HG02973 (cell line): ENCODE measurements at regions not wholly inside any gene's neighbourhood (a gene's known extent, or its start where the extent isn't known, plus 50 kb on each side); places are given as distances from the start of the nearest gene placed in this dataset.

Experiments
- ATAC-seq: cut with Tn5 transposase; IDR thresholded peaks from one replicate; pipeline ENCODE4 v1.9.1; 2021; ENCODE audit warnings: moderate library complexity; ENCODE audit not compliant: unreplicated experiment

DNA sequence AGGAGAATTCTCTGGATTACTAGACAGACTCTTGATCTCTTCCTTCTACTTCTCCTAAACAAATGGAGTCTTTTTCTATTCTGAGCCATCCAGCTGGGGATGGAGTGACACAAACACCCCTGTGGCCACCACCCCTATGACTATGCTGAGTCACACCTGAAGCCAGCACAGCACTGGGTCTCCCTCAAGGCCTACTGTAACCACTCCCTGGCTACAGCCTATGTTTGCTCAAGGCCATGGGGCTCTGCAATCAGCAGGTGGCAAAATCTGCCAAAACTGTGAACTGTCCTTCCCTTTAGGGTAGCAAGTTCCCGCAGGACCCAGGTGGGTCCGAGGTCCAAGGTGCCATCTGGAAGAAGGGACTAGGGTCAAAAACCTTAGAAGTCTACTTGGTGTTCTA lies 132.3 kb downstream of the TINAG start:
- no peak for ATAC-seq

DNA sequence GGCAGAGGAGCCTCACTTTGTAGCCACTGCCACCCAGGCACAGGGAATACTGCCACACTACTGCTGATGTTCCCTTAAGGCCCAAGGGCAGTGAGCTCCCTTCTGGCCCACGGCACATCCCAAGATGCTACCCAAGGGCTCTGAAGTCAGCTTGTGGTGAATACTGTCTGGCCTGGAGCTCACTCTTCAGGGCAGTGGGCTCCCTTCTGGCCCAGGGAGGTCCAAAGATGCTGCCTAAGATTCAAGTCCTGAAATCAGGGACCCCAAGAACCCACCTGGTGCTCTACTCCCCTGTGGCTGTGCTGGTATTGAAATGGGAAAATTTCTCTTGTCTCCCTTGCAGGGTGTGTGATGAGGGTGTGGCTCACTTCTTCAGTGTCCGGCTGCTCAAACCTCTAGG lies 132.8 kb downstream of the TINAG start:
- no peak for ATAC-seq

DNA sequence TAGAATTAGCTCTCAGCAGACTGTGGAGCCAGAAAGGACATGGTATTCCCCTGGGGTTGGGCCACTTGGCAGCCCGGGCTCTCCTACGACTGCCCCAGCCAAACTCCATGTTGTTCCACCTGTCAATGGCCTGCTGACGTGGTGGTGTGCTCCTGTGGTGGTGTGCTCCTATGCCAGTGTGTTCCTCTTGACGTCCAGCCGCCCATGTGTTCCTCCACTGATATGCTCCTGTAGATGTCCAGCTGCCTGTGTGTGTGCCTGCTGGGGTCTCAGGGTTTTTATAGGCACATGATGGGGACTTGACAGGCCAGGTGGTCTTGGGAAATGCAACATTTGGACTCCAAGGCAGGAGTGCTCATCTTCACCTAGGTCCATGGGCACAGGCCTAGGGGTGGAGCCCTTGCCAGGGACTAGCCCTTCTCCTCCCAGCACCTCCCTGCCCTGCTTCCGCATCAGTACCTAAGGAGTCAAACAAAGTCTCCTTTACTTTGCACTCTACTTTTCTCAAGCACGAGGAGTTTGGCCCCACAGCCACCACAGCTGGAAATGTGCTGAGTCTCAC lies 133.5 kb downstream of the TINAG start:
- ATAC-seq, result no peak

DNA sequence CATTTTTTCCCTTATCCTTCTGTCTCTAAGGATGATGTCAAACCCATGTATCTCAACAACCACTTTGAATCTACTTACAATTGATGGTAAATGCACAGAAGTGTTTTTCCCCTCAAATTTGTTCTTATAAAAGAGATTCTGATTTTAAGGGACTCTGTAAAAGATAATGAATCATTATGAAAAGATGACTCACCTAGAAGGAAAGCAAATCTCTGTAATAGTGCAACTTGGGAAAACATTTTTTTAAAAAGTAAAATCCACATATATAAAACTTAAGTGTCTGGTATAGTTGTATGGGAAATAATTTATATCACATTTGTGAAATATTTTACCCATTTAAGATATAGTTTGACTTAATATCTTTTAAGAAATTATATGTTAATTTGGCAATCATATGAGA lies 137.0 kb downstream of the TINAG start:
- no peak for ATAC-seq

DNA sequence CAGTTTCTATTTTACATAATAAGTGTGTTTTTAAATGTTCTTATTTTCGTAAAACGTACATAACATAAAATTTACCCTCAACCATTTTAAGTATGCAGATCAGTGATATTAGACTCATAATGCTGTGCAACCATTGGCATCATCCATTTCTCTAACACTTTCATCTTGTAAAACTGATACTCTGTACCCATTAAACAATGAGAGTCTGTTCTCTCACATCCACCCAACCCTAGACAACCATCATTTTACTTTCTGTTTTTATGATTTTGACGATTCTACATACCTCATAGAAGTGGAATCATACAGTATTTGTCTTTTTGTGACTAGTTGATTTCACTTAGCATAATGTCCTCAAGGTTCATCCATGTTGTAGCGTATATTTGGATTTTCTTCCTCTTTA lies 140.4 kb downstream of the TINAG start:
- no peak for ATAC-seq

DNA sequence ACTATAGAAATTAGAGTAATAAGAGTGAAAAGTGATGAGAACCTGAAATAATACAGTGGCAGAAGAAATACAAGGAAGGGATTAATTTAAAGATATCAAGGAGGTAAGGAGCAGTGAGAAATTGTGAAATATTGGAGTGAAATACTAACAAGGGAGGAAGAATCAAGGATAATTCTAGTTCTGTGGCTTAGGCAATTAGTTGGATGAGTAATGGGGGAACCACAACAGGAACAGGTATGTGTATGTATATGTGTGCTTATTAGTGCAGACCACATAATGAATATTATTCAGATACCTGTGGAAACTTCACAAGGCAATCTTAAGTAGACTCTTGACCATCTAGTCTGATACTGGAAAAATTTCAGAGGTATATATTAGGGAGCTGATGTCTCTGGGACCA lies 143.3 kb downstream of the TINAG start:
- ATAC-seq, result no peak

DNA sequence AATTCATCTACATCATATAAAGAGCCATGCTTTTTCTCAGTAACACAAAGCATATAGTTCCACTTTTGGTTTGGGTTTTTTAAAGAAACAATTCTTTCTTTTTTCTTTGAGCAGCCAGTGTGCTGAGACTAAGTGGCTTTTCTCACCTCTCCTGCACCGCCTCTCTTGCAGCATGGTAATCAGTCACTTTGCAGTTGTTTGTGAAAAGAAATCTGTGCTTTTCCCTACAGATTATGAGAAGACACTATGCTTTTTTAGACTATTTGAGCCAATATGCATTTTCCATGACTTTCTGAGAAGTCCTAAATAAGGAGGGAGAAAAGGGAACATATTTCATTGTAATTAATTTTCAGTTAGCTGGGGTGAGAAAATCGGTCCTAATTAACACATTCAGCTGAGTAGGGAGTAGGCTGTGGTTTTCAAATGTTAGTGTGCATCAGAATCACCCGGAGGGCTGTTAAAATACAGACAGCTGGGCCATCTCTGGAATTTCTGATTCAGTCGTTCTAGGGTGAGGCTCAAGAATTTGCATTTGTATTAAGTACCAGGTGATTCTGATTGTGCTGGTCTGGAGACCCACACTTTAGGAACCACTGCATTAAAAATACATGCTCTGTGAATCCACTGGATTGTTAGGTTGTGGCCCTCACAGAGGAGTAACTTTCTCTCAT lies 155.2 kb downstream of the TINAG start:
- no peak for ATAC-seq

DNA sequence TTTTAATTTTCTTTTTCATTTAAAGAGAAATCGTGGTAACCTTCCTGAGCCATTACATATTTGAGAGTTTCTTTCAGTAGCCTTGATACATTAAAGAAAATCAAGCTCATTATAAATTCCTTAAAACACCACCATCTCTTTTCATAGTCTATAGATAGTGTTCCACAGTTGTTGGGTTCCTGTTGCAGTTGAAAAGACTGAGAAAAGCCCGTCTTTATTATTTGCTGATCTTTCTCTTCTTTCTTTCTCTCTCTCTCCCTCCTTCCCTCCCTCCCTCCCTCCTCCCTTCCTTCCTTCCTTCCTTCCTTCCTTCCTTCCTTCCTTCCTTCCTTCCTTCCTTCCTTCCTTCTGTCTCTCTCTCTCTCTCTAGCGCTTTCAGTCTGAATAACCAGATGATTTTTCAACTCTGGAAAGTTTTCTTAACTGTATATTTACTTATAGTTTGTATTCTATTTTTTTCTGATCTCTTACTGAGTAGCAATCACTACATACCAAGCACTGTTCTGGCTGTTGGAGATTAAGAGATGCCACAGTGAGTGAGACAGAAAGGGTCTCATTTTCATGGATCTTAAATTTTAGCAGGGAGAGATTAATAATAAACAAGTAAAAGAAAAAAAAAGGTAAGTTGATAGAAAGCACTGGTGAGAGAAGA lies 157.5 kb downstream of the TINAG start:
- no peak for ATAC-seq

DNA sequence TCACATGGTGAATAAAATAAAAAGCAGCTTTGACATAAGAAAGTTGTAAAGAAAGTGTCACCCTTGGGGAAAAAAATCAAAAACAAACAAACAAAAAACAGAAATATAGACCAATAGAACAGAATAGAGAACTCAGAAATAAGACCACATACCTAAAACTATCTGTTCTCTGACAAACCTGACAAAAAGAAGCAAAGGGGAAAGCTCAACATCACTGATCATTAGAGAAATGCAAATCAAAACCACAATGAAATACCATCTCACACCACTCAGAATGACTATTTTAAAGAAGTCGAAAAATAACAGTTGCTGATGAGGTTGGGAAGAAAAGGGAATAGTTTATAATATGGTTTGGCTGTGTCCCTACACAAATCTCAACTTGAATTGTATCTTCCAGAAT lies 159.1 kb downstream of the TINAG start:
- ATAC-seq, result no peak

DNA sequence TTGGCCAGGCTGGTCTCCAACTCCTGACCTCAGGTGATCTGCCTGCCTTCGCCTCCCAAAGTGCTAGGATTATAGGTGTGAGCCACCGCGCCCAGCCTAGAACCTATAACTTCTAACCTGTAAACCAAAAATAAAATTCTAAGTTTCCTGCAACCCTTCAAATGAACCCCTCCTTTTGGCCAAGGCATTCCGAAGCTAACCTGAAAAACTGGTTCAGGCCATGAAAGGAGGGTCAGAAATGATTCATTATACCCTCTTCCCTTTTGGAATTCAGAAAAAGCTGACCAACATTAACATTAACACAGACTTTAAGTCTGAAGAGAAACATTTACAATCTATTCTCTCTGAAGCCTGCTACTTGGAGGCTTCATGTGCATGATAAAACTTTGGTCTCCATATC lies 165.1 kb downstream of the TINAG start:
- ATAC-seq, result no peak

DNA sequence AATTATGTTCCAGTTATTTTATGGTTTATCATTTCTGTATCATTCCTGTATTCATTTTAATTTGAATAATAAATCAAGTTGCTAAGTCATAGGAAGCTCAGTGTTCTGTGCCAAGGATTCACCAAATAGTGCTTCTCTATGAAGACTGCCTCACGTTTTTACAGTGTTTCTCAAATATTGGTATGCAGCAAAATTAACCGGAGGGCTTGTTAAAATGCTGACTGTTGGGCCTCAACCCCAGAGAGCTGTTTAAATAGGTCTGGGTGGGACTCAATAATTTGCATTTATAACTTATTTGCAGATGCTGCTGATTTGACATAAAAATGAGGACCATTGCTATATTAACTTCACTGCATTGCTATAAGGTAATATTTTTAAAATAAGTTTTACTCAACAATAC lies 166.7 kb downstream of the TINAG start:
- no peak for ATAC-seq

DNA sequence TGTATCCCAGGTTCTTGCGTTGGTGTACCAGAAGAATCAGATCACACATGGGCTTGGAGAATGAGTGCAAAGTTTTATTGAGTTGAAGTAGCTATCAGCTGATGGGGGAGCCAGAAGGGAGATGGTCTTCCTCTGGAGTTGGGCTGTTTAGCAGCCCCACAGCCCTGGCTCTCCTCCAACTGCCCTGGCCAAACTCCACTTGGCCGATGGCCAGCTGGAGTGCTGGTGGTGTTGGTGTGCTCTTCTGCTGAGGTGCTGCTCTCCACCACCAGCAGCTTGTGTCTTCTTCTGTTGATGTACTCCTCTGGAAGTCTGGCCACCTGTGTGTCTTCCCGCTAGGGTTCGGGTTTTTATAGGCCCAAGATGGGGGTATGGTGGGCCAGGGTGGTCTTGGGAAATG lies 172.8 kb downstream of the TINAG start:
- no peak for ATAC-seq

DNA sequence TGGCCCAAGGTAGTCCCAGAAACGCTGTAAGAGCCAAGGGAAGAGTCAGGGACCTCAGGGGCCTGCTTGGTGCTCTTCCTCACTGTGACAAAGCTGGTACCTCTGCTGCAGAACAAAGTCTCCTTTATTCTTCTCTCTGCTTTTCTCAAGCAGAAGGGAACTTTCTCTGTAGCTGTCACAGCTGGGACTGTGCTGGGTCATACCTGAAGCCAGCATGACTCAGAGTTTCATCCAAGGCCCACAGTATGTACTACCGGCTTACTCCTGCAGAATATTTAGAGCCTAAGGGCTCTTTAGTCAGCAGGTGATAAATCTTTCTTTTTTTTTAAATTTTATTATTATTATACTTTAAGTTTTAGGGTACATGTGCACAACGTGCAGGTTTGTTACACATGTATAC lies 183.2 kb downstream of the TINAG start:
- ATAC-seq, result no peak

DNA sequence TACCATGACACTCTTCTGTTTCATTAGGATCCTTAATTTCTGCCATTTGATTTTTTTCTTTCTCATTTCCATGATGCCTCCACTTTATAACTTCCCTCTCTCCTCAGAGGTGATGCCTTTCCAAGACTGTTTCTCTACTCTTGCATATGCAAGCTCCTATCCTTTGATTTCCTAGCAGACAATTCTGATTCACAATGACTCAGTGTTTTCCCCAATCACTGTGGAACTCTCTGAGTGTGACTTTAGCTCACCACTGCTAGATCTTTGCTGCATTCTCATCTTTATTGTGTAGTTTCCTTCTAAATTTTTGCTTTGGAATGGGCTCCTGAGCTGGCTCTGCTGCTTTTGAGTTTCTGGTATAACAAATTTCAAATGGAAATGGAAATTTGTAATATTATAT lies 184.9 kb downstream of the TINAG start:
- no peak for ATAC-seq

DNA sequence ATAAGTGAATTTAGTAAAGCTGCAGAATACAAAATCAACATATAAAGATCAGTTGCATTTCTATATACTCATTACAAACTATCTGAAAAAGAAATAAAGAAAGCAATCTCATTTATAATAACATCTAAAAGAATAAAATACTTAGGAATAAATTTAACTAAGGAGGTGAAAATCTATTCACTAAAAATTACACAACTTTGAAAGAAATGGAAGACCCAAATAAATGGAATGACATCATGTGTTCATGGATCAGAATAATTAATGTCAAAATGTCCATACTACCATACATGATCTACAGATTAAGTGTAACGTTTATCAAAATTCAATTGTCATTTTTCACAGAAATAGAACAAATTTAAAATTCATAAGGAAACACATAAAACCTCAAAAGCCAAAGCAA lies 194.9 kb downstream of the TINAG start:
- ATAC-seq, result no peak

DNA sequence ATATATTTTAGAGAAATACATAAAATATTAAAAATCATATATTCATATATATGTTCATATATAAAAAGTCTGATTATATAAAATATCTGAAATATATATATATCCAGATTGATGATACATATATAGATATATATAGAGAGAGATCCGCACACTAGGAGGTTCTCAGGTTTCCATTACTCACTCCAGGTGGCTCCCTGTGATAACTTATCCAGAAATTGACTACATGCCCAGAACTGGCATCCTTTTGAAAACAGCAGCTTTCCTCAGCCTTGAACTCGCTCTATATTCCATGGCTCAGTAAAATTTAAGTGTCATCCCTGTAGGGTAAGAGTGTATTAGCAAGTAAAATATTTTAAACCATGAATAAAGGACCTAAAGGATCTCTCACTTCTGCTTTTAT lies 206.8 kb downstream of the TINAG start:
- no peak for ATAC-seq

DNA sequence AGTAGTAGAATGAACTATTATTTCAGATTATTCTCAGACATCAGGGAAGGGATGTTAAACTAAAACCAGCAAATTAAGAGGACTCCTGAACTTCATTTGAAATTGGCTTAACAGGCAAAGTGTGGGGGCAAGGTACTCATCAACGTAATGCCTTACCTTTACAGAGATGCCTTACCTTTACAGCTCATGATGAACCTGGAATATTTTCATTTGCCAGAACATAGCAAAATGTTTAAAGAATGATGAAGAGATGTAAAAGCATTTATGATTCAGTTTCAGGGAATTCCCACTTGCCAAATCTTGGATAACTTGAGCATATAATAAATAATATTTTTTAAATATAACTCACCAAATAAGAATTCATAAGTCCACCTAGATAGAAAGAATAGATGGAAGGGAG lies 207.5 kb downstream of the TINAG start:
- no peak for ATAC-seq

DNA sequence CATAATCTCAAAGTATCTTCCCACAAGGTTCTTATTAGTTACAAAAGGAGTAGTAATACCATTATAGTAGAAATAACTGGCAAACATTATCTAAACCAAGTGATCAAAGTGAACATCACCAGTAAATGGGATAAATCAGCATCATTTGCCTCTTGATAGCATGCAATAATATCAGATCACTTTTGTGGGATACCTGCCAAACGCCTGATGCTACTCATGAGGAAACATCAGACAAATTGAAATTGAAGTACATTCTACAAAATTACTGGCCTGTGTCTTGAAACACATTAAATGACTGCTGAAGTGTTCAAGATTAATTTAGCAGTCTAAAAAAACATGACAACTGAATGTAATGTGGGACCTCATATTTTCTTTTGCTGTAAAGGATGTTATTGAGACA lies 208.1 kb downstream of the TINAG start:
- no peak for ATAC-seq

DNA sequence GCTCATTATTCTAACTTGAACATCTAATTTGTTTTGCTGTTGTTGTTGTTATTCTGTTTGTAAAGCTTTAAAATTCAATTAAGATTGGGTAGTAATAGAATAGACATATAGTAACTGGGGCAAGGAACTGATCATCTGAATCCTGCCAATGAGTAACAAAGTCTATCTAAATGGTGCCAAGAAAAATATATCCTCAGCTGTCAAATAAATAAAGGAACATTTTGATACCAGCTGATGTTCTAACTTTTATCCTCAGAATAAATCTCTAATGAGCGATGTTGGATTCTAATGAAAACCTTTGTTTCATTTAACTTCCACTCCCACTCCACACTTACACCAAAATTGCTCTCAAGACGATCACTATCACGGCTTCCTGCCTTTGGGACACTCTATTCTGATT lies 210.9 kb downstream of the TINAG start:
- ATAC-seq, result no peak

DNA sequence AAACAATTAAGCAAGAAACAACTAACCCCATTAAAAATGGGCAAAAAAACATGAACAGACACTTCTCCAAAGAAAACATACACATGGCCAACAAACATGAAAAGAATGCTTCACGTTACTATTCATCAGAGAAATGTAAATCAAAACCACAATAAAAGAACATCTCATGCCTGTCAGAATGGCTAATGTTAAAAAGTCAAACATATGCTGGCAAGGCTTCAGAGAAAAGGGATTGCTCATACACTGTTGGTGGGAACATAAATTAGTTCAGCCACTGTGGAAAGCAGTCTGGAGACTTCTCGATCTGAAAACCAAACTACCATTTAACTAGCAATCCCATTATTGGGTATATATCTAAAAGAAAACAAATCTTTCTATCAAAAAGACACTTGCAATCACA lies 217.5 kb downstream of the TINAG start:
- ATAC-seq, result no peak

DNA sequence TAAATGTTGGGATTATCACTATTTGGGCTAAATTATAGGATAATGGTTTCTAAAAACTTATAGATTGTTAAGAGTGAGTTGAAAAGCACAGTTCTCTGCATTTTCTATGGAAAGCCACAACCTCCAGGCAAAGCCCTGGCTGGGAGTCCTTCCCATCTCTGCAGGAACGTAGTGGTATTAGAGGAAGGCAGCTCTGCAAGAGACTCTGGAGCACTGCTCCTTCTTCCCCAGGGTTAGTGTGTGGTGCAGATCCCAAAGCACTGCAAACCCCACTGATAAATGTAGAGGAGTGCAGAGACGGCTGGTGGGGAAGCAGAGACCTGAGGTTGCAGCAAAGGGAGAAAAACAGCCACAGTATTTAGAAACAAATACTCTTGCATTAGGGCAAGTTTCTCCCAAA lies 225.3 kb downstream of the TINAG start:
- no peak for ATAC-seq

DNA sequence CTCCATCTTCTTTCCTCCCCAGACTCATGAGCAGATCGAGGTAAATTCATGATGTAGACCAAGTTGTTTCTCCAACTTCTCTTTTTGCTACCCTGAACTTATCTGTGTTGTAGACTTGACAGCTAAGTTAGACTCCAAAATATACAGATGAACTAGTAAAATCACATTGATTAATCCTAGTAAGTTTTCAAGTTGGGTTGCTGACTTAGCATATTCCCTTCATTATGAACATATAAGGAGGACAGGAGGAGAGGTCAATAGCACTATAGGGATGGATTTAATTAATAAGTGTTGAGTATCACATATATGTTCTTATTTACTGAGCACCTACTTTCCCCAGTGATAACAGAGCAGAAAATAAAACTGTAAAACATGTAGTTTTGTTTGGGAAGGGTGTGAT lies 227.3 kb downstream of the TINAG start:
- no peak for ATAC-seq

DNA sequence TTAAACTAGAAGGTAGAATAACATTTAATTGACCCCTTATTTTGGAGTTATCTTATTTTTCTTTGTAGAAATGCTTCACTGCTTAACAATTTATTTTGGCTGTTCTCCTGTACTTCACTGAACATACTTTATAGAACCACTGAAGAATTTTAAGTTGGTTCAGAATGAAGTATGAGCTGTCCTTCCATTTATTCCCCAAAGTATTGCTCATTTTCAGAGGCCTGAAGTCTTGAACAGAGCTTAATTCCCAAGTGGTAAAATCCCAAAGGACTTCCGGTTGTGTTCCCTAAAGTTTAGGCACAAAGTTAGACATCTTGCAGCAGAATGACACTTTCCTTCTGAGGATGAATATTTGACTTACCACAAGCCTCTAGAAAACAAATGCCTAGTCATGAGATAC lies 233.3 kb downstream of the TINAG start:
- ATAC-seq, result no peak
